GM10248 (cell line): ENCODE measurements at regions not wholly inside any gene's neighbourhood (a gene's known extent, or its start where the extent isn't known, plus 50 kb on each side); places are given as distances from the start of the nearest gene placed in this dataset.

Experiments used
- CTCF ChIA-PET: fragments of 300-600 bp; sonication (Branson Sonifier 250); formaldehyde crosslinking; extraction: SDS; loops from one replicate; lab custom pipeline; 2021; ENCODE audit warnings: antibody characterized with exemption; lab: Yijun Ruan, JAX
- POLR2A ChIA-PET: fragments of 350-650 bp; sonication (Branson Sonifier 250); formaldehyde crosslinking; extraction: SDS; loops from one replicate; lab custom pipeline; 2020; ENCODE audit warnings: antibody characterized with exemption; lab: Yijun Ruan, JAX
- DNase-seq: peaks from one replicate; pipeline ENCODE4 v3.0.0; 2012; ENCODE audit errors: extremely low spot score
- TF ChIP-seq, protein P1 (sequence below): IDR thresholded peaks from 2 replicates; pipeline ENCODE4 v1.5.1; 2012; ENCODE audit warnings: mild to moderate bottlenecking, low read depth; ENCODE audit errors: extremely low read depth, missing control alignments, control extremely low read depth

DNA sequence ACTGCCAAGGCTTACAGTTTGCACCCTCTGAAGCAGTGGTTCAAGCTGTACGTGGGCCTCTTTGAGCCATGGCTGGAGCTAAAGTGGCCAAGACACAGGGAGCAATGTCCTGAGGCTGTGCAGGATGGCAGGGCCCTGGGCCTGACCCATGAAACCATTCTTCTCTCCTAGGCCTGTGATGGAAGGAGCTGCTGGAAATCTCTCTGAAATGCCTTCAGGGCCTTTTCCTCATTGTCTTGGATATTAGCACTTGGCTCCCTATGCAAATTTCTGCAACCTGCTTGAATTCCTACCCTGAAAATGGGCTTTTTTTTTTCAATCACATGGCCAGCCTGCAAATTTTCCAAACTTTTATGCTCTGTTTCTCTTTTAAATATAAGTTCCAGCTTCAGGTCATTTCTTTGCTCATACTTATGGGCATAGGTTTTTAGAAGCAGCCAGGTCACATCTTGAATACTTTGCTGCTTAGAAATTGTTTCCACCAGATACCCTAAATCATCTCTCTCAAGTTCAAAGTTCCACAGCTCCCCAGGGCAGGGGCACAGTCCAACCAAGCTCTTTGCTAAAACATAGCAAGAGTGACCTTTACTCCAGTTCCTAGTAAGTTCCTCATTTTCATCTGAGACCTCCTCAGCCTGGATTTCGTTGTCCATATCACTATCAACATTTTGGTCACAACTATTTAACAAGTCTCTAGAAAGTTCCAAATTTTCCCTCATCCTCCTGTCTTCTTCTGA is 138.3 kb downstream of the OSTF1 start:
- DNase-seq, result no peak
- CTCF ChIA-PET, result no interaction called here
- TF ChIP-seq, protein P1, sequence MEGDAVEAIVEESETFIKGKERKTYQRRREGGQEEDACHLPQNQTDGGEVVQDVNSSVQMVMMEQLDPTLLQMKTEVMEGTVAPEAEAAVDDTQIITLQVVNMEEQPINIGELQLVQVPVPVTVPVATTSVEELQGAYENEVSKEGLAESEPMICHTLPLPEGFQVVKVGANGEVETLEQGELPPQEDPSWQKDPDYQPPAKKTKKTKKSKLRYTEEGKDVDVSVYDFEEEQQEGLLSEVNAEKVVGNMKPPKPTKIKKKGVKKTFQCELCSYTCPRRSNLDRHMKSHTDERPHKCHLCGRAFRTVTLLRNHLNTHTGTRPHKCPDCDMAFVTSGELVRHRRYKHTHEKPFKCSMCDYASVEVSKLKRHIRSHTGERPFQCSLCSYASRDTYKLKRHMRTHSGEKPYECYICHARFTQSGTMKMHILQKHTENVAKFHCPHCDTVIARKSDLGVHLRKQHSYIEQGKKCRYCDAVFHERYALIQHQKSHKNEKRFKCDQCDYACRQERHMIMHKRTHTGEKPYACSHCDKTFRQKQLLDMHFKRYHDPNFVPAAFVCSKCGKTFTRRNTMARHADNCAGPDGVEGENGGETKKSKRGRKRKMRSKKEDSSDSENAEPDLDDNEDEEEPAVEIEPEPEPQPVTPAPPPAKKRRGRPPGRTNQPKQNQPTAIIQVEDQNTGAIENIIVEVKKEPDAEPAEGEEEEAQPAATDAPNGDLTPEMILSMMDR, result no peak
- POLR2A ChIA-PET, result no interaction called here

DNA sequence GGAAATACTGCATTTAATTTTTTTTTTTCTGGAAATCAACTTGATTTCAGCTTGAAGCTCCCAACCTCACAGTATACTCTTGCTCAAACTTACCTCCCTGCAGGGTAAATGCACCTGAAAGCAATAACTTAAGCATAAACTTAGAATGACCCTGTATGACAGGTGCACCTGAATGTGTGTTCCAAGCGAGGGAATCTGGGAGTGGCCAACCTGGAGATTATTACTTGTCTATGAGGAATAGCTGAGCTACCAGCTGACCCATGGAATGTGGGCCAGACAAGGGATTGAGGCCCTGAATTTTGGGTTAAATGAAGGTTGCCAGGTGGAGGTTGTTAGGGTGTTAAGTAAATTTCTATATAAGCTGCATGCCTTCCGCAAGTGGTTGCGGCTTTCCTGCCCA is 140.6 kb downstream of the OSTF1 start:
- POLR2A ChIA-PET, result no interaction called here
- CTCF ChIA-PET, result interaction anchor here (0.8 to 1.6 kb wide), 3 partner anchors 9 to 37 kb away, joined by 3 to 5 read pairs (median 3); no protein-coding TSS in a partner anchor
- TF ChIP-seq, protein P1, result no peak
- no peak for DNase-seq

DNA sequence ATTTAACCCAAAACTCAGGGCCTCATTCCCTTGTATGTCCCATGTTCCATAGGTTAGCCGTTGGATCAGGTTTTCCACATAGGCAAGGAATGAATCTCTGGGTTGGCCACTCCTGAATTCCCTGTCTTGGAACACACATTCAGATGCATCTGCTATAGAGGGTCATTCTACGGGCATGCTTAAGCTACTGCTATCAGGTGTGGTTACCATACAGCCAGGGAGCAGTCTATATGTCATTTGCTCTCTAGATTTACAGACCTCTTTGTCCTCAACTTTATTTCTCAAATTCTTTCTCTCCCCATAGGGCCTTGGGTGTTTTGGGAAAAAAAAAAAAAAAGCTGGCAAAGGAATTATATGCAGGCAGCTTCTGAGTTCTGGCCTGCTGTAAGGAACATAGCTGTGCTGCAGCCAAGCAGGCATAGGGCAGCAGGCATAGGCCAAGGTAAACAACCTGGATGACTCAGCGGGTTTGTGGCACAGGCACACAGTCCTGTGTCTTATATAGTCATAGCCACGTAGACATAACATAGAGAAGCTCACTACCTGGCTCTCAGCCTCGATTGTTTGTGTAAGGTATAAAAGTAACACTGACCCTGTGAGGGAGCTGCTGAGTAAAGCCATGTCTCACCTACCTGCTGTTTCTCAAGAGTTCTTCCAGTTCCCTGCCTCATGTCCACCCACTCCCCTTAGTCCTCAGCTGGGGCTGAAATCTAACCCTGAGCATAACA is 141.5 kb downstream of the OSTF1 start:
- CTCF ChIA-PET, result no interaction called here

DNA sequence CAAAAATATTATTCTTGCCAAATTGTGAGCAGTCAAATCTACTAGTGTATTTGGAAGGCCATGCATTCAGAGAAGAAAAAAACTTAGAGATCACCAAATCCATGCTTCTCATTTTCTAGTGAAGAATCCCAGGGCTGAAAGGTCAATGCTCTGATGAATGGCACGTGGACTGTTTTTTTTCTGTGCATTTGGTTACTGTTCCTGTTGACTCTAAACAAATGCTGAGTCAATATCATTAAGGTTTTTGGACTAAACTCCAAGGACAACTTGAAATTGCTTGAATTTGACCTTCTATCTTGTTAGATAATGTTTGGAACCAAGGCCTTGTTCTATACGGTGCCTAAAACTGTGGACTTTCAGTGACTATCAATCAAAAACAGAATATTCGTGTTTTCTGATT is 142.2 kb downstream of the OSTF1 start:
- TF ChIP-seq, protein P1, result no peak

More for the DNA sequence above, 141.5 kb downstream of the OSTF1 start:
- DNase-seq, result no peak
- POLR2A ChIA-PET, result no interaction called here
- TF ChIP-seq, protein P1, result no peak

DNA sequence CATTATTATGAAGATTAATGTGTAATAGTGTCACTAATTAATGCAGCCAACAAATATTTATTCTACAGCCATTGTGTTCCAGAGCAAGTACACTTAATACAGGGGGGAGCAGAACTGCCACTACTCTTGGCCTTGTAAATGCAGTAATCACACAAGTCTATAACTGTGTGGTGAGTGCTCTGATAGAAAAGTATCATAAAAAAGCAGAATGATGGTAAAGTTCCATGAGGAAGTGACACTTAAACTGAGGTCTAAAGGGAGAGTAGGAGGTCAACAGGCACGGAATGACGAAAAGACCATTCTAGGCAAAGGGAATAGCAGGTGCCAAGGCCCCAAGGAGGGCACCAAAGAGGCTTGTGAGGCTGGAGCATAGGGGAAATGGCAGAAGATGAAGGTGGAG is 142.9 kb downstream of the OSTF1 start:
- CTCF ChIA-PET, result interaction anchor here (1.2 kb wide), 1 partner anchor 11 kb away, joined by 3 read pairs; no protein-coding TSS in a partner anchor
- DNase-seq, result no peak
- POLR2A ChIA-PET, result no interaction called here
- TF ChIP-seq, protein P1, result no peak

More for the DNA sequence above, 142.2 kb downstream of the OSTF1 start:
- ChIA-PET POLR2A (no interaction called here), CTCF (no interaction called here)
- no peak for DNase-seq

DNA sequence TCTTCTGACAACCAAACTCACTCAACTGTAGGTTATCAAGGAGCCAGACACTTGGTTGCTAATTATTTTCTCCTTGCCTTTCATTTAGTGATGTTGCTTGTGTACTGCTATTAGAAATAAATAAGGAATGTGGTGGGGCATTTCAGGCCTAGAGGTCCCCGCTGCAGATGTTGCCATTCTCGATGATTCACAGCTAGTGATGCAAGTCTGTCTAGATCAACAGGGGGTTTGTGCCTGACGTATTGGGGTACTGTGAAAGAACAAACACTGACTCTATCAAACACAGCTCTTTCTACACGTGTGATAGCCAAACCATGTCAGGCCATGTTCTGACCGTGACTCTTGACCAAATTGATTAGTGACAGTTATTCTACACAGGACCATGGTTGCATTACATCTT is 144.7 kb downstream of the OSTF1 start:
- POLR2A ChIA-PET, result no interaction called here
- TF ChIP-seq, protein P1, result no peak
- CTCF ChIA-PET, result interaction anchor here (1.0 kb wide), 1 partner anchor 33 kb away, joined by 3 read pairs; no protein-coding TSS in a partner anchor
- no peak for DNase-seq
